K562 (cell line): ENCODE measurements at regions not wholly inside any gene's neighbourhood (a gene's known extent, or its start where the extent isn't known, plus 50 kb on each side); places are given as distances from the start of the nearest gene placed in this dataset.

Experiments used
- ATAC-seq: fragments of 200-7000 bp; cut with Tn5 transposase; 3 replicates; pipeline ENCODE4 v1.9.1; 2020; ENCODE audit warnings: moderate library complexity
- BruUV-seq: library from RNA; stranded (reverse); fragments of 400-500 nt; replicated peaks from 2 replicates; lab custom pipeline; 2021; lab: Mats Ljungman, UMichigan
- CTCF ChIA-PET: fragments of 300-600 bp; formaldehyde crosslinking; extraction: SDS; loops from one replicate; lab custom pipeline; 2021; ENCODE audit warnings: low intra/inter-chr PET ratio; lab: Yijun Ruan, JAX
- POLR2A ChIA-PET: fragments of 300-600, 350-650 bp; sonication (Branson Sonifier 250); formaldehyde crosslinking; extraction: SDS; loops from one replicate; lab custom pipeline; 2021; ENCODE audit warnings: antibody characterized with exemption, inconsistent platforms; lab: Yijun Ruan, JAX
- DNase-seq, 4 experiments: peaks; one replicate each; pipeline versions ENCODE4 v3.0.0 to v3.0.0-alpha.2; 2011 to 2018; ENCODE audit warnings: low spot score in 3 of 4, mixed read lengths in 3 of 4; ENCODE audit errors: extremely low read depth in 1 of 4
- FAIRE-seq: peaks from 2 replicates; lab custom pipeline; 2011; peaks lifted over from hg19 to GRCh38; lab: Jason Lieb, UNC
- H2AFZ ChIP-seq: 2 replicates; pipeline ENCODE4 v1.6.0; 2011; ENCODE audit warnings: low read depth, low read length, control low read depth, inconsistent platforms
- H3K27ac ChIP-seq: fragments of 200-600 bp; 3 replicates; pipeline ENCODE4 v1.8.0; 2011; ENCODE audit warnings: low read depth, mild to moderate bottlenecking, control low read depth, inconsistent platforms, low read length, moderate library complexity, mixed read lengths; ENCODE audit errors: extremely low read depth
- H3K27me3 ChIP-seq, 2 experiments: fragments of 300-600 bp in 1 of 2; 2 replicates in 1 of 2; 3 replicates in 1 of 2; pipeline versions ENCODE4 v1.6.0 to v1.8.0; 2011; ENCODE audit warnings: inconsistent platforms in 2 of 2, low read length in 2 of 2, mild to moderate bottlenecking in 1 of 2, mixed read lengths in 1 of 2, moderate library complexity in 1 of 2; ENCODE audit not compliant: control insufficient read depth in 2 of 2, insufficient read depth in 2 of 2
- H3K36me3 ChIP-seq: fragments of 300-600 bp; 3 replicates; pipeline ENCODE4 v1.8.0; 2011; ENCODE audit warnings: mild to moderate bottlenecking, low read length, inconsistent platforms; ENCODE audit not compliant: control insufficient read depth, insufficient read depth
- H3K4me1 ChIP-seq, 2 experiments: fragments of 200-600 bp in 1 of 2; replicated peaks in 1 of 2; 2 replicates in 1 of 2; 3 replicates in 1 of 2; pipeline versions ENCODE4 v1.5.1 to v1.8.0; 2011; ENCODE audit warnings: inconsistent platforms in 2 of 2, low read length in 2 of 2, mild to moderate bottlenecking in 1 of 2, mixed read lengths in 1 of 2, moderate library complexity in 1 of 2; ENCODE audit not compliant: control insufficient read depth in 2 of 2, insufficient read depth in 2 of 2
- H3K4me2 ChIP-seq: 2 replicates; pipeline ENCODE4 v1.6.1; 2011; ENCODE audit warnings: low read length, control low read depth, inconsistent platforms, mixed read lengths; ENCODE audit not compliant: insufficient read depth
- H3K4me3 ChIP-seq: fragments of 200-600 bp; sonication (generic), shearing (Covaris generic); 2 replicates; pipeline ENCODE4 v1.5.1; 2016; ENCODE audit warnings: control low read depth, inconsistent platforms
- H3K79me2 ChIP-seq: fragments of 200-600 bp; 3 replicates; pipeline ENCODE4 v1.8.0; 2011; ENCODE audit warnings: low read length, inconsistent platforms; ENCODE audit not compliant: control insufficient read depth, insufficient read depth
- H3K9ac ChIP-seq, 2 experiments: 2 replicates each; pipeline versions ENCODE4 v1.6.0 to v1.6.1; 2011; ENCODE audit warnings: low read depth in 2 of 2, low read length in 2 of 2, control low read depth in 1 of 2, inconsistent platforms in 1 of 2, mild to moderate bottlenecking in 1 of 2, mixed read lengths in 1 of 2; ENCODE audit not compliant: insufficient read depth in 1 of 2
- H3K9me1 ChIP-seq: one replicate; pipeline ENCODE4 v1.6.0; 2011; ENCODE audit warnings: inconsistent platforms, mild to moderate bottlenecking, low read length, moderate library complexity; ENCODE audit not compliant: control insufficient read depth, insufficient read depth
- H3K9me3 ChIP-seq: replicated peaks from 2 replicates; pipeline ENCODE4 v1.5.1; 2011; ENCODE audit warnings: low read depth, low read length, inconsistent platforms; ENCODE audit not compliant: control insufficient read depth, insufficient read depth
- H4K20me1 ChIP-seq: replicated peaks from 2 replicates; pipeline ENCODE4 v1.6.1; 2011; ENCODE audit warnings: low read length, inconsistent platforms, mixed read lengths; ENCODE audit not compliant: control insufficient read depth, insufficient read depth
- ARID2 ChIP-seq: fragments of 450-650 bp; IDR thresholded peaks from 2 replicates; pipeline ENCODE4 v1.6.1; 2017; ENCODE audit warnings: antibody characterized with exemption, mild to moderate bottlenecking
- BRD9 ChIP-seq: fragments of 450-650 bp; IDR thresholded peaks from 2 replicates; pipeline ENCODE4 v1.6.1; 2018; ENCODE audit warnings: low read depth; ENCODE audit not compliant: partially characterized antibody
- CBFA2T2 ChIP-seq: fragments of 450-650 bp; conservative IDR thresholded peaks from 2 replicates; pipeline ENCODE4 v1.6.1; 2017; ENCODE audit warnings: mild to moderate bottlenecking
- CREB5 ChIP-seq: fragments of 250-450 bp; sonication (Bioruptor Pico); IDR thresholded peaks from 2 replicates; pipeline ENCODE4 v1.5.0; 2020; ENCODE audit warnings: mild to moderate bottlenecking
- CXXC5 ChIP-seq: fragments of 250-450 bp; sonication (Bioruptor Pico); IDR thresholded peaks from 2 replicates; pipeline ENCODE4 v1.8.0; 2022; ENCODE audit warnings: inconsistent platforms, mild to moderate bottlenecking, moderate library complexity
- EZH2 ChIP-seq: IDR thresholded peaks from 2 replicates; pipeline ENCODE4 v1.6.1; 2012; ENCODE audit warnings: low read depth, mild to moderate bottlenecking, inconsistent platforms, low read length, borderline replicate concordance
- GABPA ChIP-seq: fragments of 200-800 bp; sonication (Bioruptor generic); conservative IDR thresholded peaks from 2 replicates; pipeline ENCODE4 v1.6.1; 2016; ENCODE audit warnings: low read depth, missing genetic modification characterization, missing compliant biosample characterization
- JUN ChIP-seq, 2 experiments: sonication (generic) in 1 of 2; formaldehyde crosslinking in 1 of 2; IDR thresholded peaks; 2 replicates each; pipeline versions ENCODE4 v1.6.1 to v1.8.0; 2012 to 2022; ENCODE audit warnings: borderline replicate concordance in 2 of 2, mild to moderate bottlenecking in 2 of 2, improper control_type of control experiment in 1 of 2, low read depth in 1 of 2, low read length in 1 of 2, missing genetic modification reagents in 1 of 2
- KDM4B ChIP-seq, 2 experiments: fragments of 450-650 bp in 1 of 2; sonication (generic) in 1 of 2; IDR thresholded peaks; 2 replicates each; pipeline ENCODE4 v1.6.1; 2016 to 2017; ENCODE audit warnings: borderline replicate concordance in 2 of 2, antibody characterized with exemption in 1 of 2, low read depth in 1 of 2, mild to moderate bottlenecking in 1 of 2
- NUFIP1 ChIP-seq: fragments of 450-650 bp; IDR thresholded peaks from 2 replicates; pipeline ENCODE4 v1.6.1; 2018; ENCODE audit not compliant: partially characterized antibody
- SMARCA4 ChIP-seq: fragments of 450-650 bp; IDR thresholded peaks from 2 replicates; pipeline ENCODE4 v1.6.1; 2016
- SRSF3 ChIP-seq: fragments of 200-400 bp; formaldehyde crosslinking; IDR thresholded peaks from 2 replicates; pipeline ENCODE4 v1.6.1; 2016; ENCODE audit warnings: mild to moderate bottlenecking, low read length, moderate library complexity; ENCODE audit not compliant: insufficient read depth
- TSC22D4 ChIP-seq: fragments of 450-650 bp; IDR thresholded peaks from 2 replicates; pipeline ENCODE4 v1.6.1; 2016; ENCODE audit warnings: missing genetic modification characterization, missing biosample characterization, control low read depth
- ZBTB7A ChIP-seq: IDR thresholded peaks from 2 replicates; pipeline ENCODE4 v1.6.1; 2011; ENCODE audit warnings: low read depth, mild to moderate bottlenecking, low read length, moderate library complexity, borderline replicate concordance; ENCODE audit not compliant: control insufficient read depth
- ZNF224 ChIP-seq: sonication (generic); formaldehyde crosslinking; IDR thresholded peaks from 2 replicates; pipeline ENCODE4 v1.8.0; 2022; ENCODE audit warnings: mild to moderate bottlenecking, missing genetic modification reagents
- WGBS: fragments of 100-300 bp; shearing (Covaris generic); methylation state at CpG from one replicate; pipeline ENCODE4 v1.1.6; 2016; ENCODE audit warnings: low coverage, mixed read lengths; ENCODE audit not compliant: insufficient coverage; ENCODE audit errors: missing lambda C conversion rate; 5-methylcytosine and 5-hydroxymethylcytosine counted together
- in situ Hi-C: fragments of 300-500 bp; cut with MboI; formaldehyde crosslinking; loops from 4 replicates; pipeline ENCODE4 v1.15.0; 2018; ENCODE audit warnings: inconsistent platforms, mixed read lengths
- intact Hi-C: fragments of 100-400 bp; cut with micrococcal nuclease; formaldehyde crosslinking; loops from 2 replicates; pipeline ENCODE4 v1.14.2; 2022

- 40% methylated on average over 2 of the region's 2 CpGs for WGBS
- in situ Hi-C loops (no loop called here), intact Hi-C loops (loop anchor here (5.0 kb wide), 2 partner anchors 59 to 151 kb away; partner anchors contain the start of gene DMTF1)
- H4K20me1 ChIP-seq = peaks cover 9% of the 10 kb centered on the region
- no peak for ATAC-seq
- no peaks in the 10 kb centered on the region for H3K27me3 ChIP-seq
- H3K36me3 ChIP-seq = no peaks in the 10 kb centered on the region
- no peak overlapping the region for H3K4me3 ChIP-seq
- ChIA-PET POLR2A (interaction anchor here (0.7 to 1.4 kb wide), 3 partner anchors 9 to 12 kb away, joined by 3 read pairs; no protein-coding TSS in a partner anchor), CTCF (no interaction called here)
- H3K4me1 ChIP-seq = peaks cover 0 to 25% of the 10 kb centered on the region in 2 experiments; a peak in 3 of 5 replicates
- no peak overlapping the region for H2AFZ ChIP-seq
- no peaks in the 10 kb centered on the region for H3K9me1 ChIP-seq
- FAIRE-seq = no peak
- no peak for TF ChIP-seq ZNF224 (CRISPR knock-in tag)
- no peak for TF ChIP-seq TSC22D4 (tag)
- no peak for TF ChIP-seq SMARCA4
- TF ChIP-seq CBFA2T2 = no peak
- TF ChIP-seq GABPA (tag) = no peak
- TF ChIP-seq ARID2 = no peak
- no peak for TF ChIP-seq BRD9
- TF ChIP-seq ZBTB7A = no peak
- TF ChIP-seq SRSF3 = no peak
- no peak for TF ChIP-seq NUFIP1
- TF ChIP-seq CREB5 (CRISPR knock-in tag) = no peak
- no peak for TF ChIP-seq KDM4B (IDR thresholded peaks at IDR 0.05; ENCODE audit: borderline replicate concordance in 2 of 2, low read depth in 1 of 2)
- no peak for TF ChIP-seq CXXC5 (CRISPR knock-in tag)
- no peak for TF ChIP-seq EZH2
- TF ChIP-seq JUN (IDR thresholded peaks at IDR 0.05; ENCODE audit: borderline replicate concordance, low read depth, low read length) = no peak
- TF ChIP-seq JUN (CRISPR knock-in tag; IDR thresholded peaks at IDR 0.05; ENCODE audit: borderline replicate concordance) = no peak
- TF ChIP-seq, all 486 proteins: peak for 0
- no peak overlapping the region for H3K4me2 ChIP-seq
- DNase-seq = no peak
- BruUV-seq = no TSS peak
- H3K79me2 ChIP-seq = peaks cover 72% of the 10 kb centered on the region
- H3K9me3 ChIP-seq = no peaks in the 10 kb centered on the region
- no peak overlapping the region for H3K27ac ChIP-seq
- H3K9ac ChIP-seq = no peak overlapping the region
Observed at GRCh38 chr7:87001214-87001613, 58.2 kb downstream of the ELAPOR2 start.
